ENCODE measurements at regions not wholly inside any gene's neighbourhood (a gene's known extent, or its start where the extent isn't known, plus 50 kb on each side); places are given as distances from the start of the nearest gene placed in this dataset.

- DNase-seq (ENCODE audit: low read depth): no peak
- H3K4me3 ChIP-seq (ENCODE audit: low read depth, low read length): no peak overlapping the region
- no peak for TF ChIP-seq CTCF (IDR thresholded peaks at IDR 0.05; ENCODE audit: low read depth, low read length, missing control alignments)
- in situ Hi-C loops (cut with HindIII; ENCODE audit: low sequenced_read_pairs): no loop called here
Measured at GRCh38 chr6:41428336-41428995, 93.1 kb downstream of the NCR2 start.

GRCh38 chr6:41428996-41429421 lies 93.6 kb downstream of the NCR2 start:
- TF ChIP-seq CTCF (IDR thresholded peaks at IDR 0.05; ENCODE audit: low read depth, low read length, missing control alignments): no peak
- H3K4me3 ChIP-seq (ENCODE audit: low read depth, low read length): no peak overlapping the region
- DNase-seq (ENCODE audit: low read depth): no peak
- in situ Hi-C loops (cut with HindIII; ENCODE audit: low sequenced_read_pairs): no loop called here

- no peak for DNase-seq (ENCODE audit: low read depth)
- H3K4me3 ChIP-seq (ENCODE audit: low read depth, low read length): no peak overlapping the region
- TF ChIP-seq CTCF (IDR thresholded peaks at IDR 0.05; ENCODE audit: low read depth, low read length, missing control alignments): no peak
- in situ Hi-C loops (cut with HindIII; ENCODE audit: low sequenced_read_pairs): no loop called here
Measured at GRCh38 chr6:41429506-41430504, 94.4 kb downstream of the NCR2 start.

- H3K4me3 ChIP-seq (ENCODE audit: low read depth, low read length): no peak overlapping the region
- no peak for DNase-seq (ENCODE audit: low read depth)
- in situ Hi-C loops (cut with HindIII; ENCODE audit: low sequenced_read_pairs): no loop called here
- no peak for TF ChIP-seq CTCF (IDR thresholded peaks at IDR 0.05; ENCODE audit: low read depth, low read length, missing control alignments)
Measured at GRCh38 chr6:41430875-41431274, 95.5 kb downstream of the NCR2 start.

- no peak for TF ChIP-seq CTCF (IDR thresholded peaks at IDR 0.05; ENCODE audit: low read depth, low read length, missing control alignments)
- no peak for DNase-seq (ENCODE audit: low read depth)
- H3K4me3 ChIP-seq (ENCODE audit: low read depth, low read length): no peak overlapping the region
- in situ Hi-C loops (cut with HindIII; ENCODE audit: low sequenced_read_pairs): no loop called here
Measured at GRCh38 chr6:41432280-41432679, 96.9 kb downstream of the NCR2 start.

GRCh38 chr6:41434803-41435481 lies 99.5 kb downstream of the NCR2 start:
- no peak for DNase-seq (ENCODE audit: low read depth)
- no peak overlapping the region for H3K4me3 ChIP-seq (ENCODE audit: low read depth, low read length)
- TF ChIP-seq CTCF (IDR thresholded peaks at IDR 0.05; ENCODE audit: low read depth, low read length, missing control alignments): no peak
- in situ Hi-C loops (cut with HindIII; ENCODE audit: low sequenced_read_pairs): no loop called here
